RPMI8226 (cell line): ENCODE measurements at regions not wholly inside any gene's neighbourhood (a gene's known extent, or its start where the extent isn't known, plus 50 kb on each side); places are given as distances from the start of the nearest gene placed in this dataset.

Experiments
- DNase-seq: peaks from one replicate; pipeline ENCODE4 v3.0.0-alpha.2; 2015

DNA sequence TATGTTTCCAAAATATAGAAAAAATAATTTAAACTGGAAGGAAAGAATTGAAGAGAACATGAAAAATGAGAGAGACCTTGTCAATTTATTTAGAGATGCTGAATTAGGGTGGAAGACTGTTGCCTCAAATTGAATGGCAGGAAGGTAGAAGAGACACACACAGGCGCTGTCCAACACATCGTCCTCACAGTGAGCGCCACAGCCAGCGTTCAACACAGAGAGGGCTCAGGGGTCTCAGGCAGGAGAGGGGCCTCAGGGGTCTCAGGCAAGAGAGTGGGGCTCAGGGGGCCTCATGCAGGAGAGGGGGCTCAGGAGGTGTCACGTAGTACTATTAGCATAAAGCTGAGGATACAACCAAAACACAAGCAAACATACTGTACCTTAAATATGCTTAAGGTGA lies 65.7 kb downstream of the TMEM18 start:
- DNase-seq, result no peak

DNA sequence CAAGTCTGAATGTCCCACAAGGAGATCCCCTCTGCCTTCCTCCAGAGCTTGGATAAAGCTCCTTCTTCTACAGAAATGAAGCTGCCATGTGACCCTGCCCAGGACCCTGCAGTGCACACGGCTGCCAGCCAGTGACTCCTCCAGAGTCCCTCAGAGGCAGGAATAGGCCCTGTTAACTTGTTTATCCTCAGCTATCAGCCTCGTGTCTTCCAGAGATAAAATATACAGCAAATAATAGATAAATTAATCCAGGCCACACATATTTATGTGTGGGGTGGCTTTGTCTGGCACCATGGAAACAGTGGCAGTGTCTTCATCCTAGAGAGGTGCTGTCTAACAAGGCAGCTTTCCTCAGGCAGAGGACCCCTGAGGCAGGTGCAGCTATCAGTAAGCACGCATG lies 66.7 kb downstream of the TMEM18 start:
- DNase-seq, result no peak

- no peak for DNase-seq
These were observed 67.3 kb downstream of the TMEM18 start for GRCh38 chr2:609881-610280.

- DNase-seq, result no peak
These were observed 67.8 kb downstream of the TMEM18 start for GRCh38 chr2:609449-609848.

DNA sequence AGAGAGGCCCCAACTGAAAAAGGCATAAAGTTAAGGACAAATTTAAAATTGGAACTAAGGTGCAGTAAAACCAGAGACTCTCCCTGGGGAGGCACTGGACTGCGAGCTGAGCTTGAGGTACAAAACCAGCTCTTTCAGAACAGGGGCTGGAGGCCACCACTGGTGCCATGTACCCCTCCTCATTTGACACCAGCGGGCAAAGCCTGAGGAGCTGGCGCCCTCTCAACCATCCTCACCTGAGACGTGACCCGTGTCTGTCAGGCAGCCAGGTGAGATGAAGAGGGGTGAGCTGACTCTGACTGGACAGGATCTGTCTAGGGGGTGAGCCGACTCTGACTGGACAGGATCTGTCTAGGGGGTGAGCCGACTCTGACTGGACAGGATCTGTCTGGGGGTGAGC lies 68.5 kb downstream of the TMEM18 start:
- no peak for DNase-seq

DNA sequence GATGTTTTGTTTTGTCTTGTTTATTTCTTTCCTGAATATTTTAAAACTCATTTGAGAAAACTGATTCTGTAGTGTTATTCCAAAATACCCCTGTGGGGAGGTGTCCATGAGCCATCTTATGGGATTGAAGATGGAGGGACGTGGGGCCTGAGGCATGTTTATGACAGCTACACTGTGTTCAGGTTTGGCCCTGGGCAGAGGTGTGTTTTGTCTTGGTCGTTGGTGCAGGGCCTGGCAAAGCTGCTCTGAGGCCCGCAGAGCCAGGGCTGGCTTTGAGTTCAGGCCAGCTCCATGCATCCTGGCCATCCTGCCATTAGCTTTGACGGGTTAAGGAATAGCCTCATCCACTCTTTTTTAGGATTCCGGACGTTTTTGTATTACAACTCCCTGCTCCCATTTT lies 68.9 kb downstream of the TMEM18 start:
- no peak for DNase-seq

DNA sequence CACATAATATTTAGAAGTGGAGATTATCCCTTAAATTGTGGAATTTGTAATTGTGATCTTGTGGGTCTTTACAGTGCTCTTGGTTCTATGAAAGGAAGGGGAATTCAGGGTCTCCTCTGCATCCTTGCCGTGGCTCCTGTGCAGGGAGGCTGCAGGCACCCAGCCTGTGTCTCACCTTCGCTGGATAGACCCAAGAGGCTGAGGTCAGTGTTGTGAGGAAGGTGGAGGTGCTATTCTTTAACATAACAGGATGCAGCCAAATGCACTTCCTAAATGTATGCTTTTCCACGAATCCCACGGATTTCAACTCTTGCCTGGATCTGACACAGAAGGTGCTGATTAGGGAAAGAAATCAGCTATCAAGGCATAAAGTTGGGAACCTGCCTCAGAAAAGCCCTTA lies 69.5 kb downstream of the TMEM18 start:
- no peak for DNase-seq

DNA sequence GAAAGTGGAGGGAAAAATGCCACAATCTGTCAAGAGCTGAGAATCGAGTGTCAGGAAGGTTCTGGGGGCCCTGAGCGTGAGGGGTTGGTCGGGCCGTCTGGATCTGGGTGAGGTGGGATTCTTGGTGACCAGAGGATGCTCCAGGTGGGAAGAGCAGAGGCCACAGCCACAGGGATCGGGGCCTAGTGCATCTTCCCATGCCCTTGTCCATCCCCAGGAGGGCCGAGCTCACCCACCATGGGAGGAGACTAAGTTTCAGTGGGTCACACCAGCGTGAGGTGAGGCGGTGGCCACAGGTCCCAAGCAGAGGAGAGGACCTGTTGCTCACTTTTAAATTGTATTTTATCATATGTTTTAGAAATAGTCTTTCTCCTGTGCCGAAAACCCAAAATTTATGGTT lies 70.0 kb downstream of the TMEM18 start:
- no peak for DNase-seq

GRCh38 chr2:605674-606608 lies 71.3 kb downstream of the TMEM18 start:
- DNase-seq, result no peak

GRCh38 chr2:604854-605524 lies 72.2 kb downstream of the TMEM18 start:
- no peak for DNase-seq

- DNase-seq, result no peak
These were observed 72.8 kb downstream of the TMEM18 start for GRCh38 chr2:604385-604784.

- DNase-seq, result no peak
These were observed 73.3 kb downstream of the TMEM18 start for GRCh38 chr2:603869-604268.

- DNase-seq, result no peak
These were observed 73.8 kb downstream of the TMEM18 start for GRCh38 chr2:603427-603826.

DNA sequence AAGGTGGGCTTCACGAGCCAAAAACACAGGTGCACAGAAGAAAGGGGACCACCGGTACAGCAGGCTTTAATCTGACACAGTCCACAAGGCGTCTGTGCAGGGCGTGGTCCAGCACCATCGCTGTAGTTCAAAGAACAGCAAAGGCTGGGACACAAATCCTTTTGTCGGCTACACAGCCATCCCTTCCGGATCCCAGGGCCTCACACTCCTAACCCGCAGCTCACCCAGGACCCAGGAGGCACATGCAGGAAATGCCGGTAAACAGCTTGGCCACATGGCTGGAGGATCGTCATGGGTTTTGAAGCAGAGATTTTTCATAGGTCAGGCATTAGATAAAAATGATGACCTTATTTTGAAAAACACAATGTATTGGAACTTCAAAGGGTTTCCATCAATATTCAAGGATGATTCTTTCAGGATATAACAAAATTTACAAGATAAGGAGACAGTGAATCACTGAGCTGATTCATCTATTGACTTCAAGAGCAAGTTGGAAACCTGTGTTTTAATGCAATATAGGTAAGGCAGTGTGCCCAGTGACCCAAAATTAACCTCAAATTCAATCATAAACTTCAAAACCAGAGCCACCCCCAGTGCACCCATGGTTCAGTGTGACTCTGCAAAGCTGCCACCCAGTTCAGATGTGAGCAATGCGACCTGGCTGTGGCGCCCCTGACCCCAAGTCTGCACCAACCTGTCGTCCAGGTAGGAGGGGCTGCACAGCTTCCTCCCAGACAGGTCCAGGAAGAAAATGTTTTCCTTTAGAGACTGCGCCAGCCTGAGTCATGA lies 74.4 kb downstream of the TMEM18 start:
- no peak for DNase-seq

- no peak for DNase-seq
These were observed 75.3 kb downstream of the TMEM18 start for GRCh38 chr2:601806-602455.

GRCh38 chr2:601387-601698 lies 75.9 kb downstream of the TMEM18 start:
- DNase-seq, result no peak

DNA sequence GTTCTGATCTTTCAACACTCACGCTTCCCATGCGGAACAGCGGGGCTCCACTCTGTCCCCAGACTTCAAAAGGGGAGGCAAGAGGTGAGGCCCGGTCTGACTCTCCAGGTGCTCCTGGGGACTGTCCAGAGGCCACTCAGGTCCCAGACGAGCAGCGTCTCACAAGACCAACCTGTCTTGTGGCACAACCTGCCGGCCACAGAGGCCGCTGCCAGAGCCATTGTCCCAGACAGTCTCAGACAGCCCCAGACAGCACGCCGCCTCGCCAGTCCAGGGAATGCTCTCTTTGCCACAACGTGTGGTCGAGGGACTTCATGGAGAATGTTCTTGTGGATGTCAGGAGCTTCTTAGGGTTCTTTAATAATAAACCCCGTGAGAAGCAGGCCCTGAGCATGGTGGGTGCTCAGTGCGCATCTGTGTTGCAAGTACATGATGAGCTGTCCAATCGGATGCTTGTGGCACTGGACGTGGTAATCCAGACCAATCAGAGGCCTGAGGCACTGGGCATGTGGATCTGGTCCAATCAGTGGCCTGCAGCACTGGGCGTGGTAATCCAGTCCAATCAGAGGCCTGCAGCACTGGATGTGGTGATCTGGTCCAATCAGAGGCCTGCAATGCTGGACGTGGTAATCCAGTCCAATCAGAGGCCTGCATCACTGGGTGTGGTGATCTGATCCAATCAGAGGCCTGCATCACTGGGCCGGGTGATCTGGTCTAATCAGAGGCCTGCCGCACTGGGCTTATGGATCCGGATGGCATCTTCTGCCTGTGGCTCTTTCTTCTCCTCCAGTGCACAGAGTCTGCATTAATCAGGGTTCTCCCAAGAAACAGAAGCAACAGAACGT lies 76.4 kb downstream of the TMEM18 start:
- DNase-seq, result no peak

- no peak for DNase-seq
These were observed 77.6 kb downstream of the TMEM18 start for GRCh38 chr2:599601-600000.

DNA sequence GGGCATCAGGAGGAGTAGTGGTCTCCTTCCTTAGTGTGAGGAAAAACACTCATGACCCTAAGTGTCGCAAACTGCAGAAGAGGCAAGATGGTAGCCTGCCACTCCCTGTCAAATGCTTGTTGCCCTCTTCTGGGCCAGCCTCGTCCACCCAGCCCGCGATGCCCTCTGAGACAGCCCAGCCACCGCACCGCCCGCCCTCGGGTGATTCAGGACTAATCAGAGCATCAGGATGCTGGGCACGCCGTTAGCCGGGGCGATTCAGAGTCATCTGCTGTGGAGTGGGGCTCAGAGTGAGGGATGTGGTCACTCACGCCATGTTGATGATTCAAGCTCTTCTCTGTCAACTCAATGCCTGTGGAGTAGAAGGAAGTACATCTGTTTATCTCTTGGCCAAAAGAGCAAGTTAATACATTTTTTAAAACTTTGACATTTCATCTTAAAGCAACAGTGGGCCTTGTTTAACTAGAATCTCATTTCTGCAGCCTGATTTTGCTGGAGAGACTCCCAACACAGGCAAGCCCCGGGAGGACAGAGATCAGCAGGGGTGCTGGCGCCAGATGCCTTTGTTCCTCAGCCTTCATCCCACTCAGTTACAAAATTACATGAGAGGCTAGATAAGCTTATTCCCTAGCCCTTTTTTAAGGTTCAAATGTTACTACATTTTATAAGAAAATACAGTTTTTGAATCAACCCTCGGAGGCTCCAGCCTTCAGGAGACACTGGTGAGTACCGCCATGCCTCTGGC lies 79.0 kb downstream of the TMEM18 start:
- DNase-seq, result no peak

- peak; percentile 14 for DNase-seq
These were observed 81.2 kb downstream of the TMEM18 start for GRCh38 chr2:595831-596592.
